Right lobe of liver (tissue), 6 donors: ENCODE measurements at regions not wholly inside any gene's neighbourhood (a gene's known extent, or its start where the extent isn't known, plus 50 kb on each side); places are given as distances from the start of the nearest gene placed in this dataset.

Source experiments
- ATAC-seq, 4 donors: fragments of 200-7000 bp; cut with Tn5 transposase; one replicate each; pipeline ENCODE4 v1.9.1; 2020; ENCODE audit warnings: mild to moderate bottlenecking in 4 of 4, moderate library complexity in 4 of 4
- DNase-seq, 3 donors: peaks; one replicate each; pipeline ENCODE4 v3.0.0-alpha.2; 2020
- H3K27ac ChIP-seq, 3 donors: fragments of 200-600 bp; one replicate each; pipeline ENCODE4 v1.8.0; 2022
- H3K27me3 ChIP-seq, 2 donors: fragments of 200-600 bp; one replicate each; pipeline ENCODE4 v1.8.0; 2022
- H3K36me3 ChIP-seq, 4 donors: fragments of 200-600 bp; sonication (generic) in 1 of 4; one replicate each; pipeline versions ENCODE4 v1.5.1 to v1.8.0; 2017 to 2022; ENCODE audit warnings: control low read depth in 1 of 4
- H3K4me1 ChIP-seq, 4 donors: fragments of 200-600 bp; sonication (generic) in 1 of 4; one replicate each; pipeline versions ENCODE4 v1.5.1 to v1.8.0; 2017 to 2022; ENCODE audit warnings: control low read depth in 1 of 4
- H3K4me3 ChIP-seq, 3 donors: fragments of 200-600 bp; one replicate each; pipeline ENCODE4 v1.8.0; 2022
- H3K9me3 ChIP-seq, 4 donors: fragments of 200-600 bp; sonication (generic) in 1 of 4; one replicate each; pipeline versions ENCODE4 v1.5.1 to v1.8.0; 2017 to 2022; ENCODE audit warnings: control low read depth in 1 of 4
- POLR2A ChIP-seq: fragments of 450-650 bp; IDR thresholded peaks from one replicate; pipeline ENCODE4 v1.6.1; 2017; ENCODE audit warnings: antibody characterized with exemption, mild to moderate bottlenecking
- WGBS: methylation state at CpG from one replicate; pipeline ENCODE4 v1.1.6; 2018; ENCODE audit warnings: low coverage, low lambda C conversion rate; ENCODE audit not compliant: insufficient coverage; ENCODE audit errors: missing lambda C conversion rate; 5-methylcytosine and 5-hydroxymethylcytosine counted together
- intact Hi-C, 2 donors: fragments of 100-400 bp; cut with DNase I; formaldehyde crosslinking; loops; one replicate each; pipeline versions ENCODE4 v1.11.2 to v1.14.1; 2022
- TF ChIP-seq, protein P1 (sequence below), 4 donors: fragments of 200-600 bp in 3 of 4; fragments of 450-650 bp in 1 of 4; IDR thresholded peaks; one replicate each; pipeline versions ENCODE4 v1.5.1 to v1.8.0; 2016 to 2022; ENCODE audit warnings: antibody characterized with exemption in 4 of 4, mild to moderate bottlenecking in 2 of 4
- donor health status: DM: no; HTN: yes; CAD: no.
- donor health status: DM: no; HTN: no; CAD: no.
- donor health status: DM: no; HTN: no; CAD: no.
- donor health status: DM: no; HTN: yes; CAD: no.
- donor health status: DM: no; HTN: yes; CAD: no.

DNA sequence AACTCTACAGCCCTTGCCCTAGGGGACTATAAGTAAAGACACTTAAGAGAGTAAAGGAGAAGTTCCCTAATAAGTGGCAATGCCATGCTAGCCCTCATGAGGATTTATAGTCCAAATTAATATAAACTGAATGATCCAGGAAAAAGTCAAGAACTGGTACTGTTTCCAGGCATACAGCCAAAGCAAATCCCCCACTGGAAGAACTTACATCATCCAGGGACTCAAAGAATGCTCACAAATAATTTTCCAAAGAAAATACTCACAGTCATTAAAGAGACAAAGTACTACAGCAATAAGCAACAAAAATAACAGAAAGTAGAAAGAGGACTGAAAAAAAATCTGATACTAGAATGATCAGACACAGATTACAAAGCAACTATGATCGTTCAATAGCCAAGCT lies 79.7 kb upstream of the RAP1B start:
- TF ChIP-seq, protein P1, sequence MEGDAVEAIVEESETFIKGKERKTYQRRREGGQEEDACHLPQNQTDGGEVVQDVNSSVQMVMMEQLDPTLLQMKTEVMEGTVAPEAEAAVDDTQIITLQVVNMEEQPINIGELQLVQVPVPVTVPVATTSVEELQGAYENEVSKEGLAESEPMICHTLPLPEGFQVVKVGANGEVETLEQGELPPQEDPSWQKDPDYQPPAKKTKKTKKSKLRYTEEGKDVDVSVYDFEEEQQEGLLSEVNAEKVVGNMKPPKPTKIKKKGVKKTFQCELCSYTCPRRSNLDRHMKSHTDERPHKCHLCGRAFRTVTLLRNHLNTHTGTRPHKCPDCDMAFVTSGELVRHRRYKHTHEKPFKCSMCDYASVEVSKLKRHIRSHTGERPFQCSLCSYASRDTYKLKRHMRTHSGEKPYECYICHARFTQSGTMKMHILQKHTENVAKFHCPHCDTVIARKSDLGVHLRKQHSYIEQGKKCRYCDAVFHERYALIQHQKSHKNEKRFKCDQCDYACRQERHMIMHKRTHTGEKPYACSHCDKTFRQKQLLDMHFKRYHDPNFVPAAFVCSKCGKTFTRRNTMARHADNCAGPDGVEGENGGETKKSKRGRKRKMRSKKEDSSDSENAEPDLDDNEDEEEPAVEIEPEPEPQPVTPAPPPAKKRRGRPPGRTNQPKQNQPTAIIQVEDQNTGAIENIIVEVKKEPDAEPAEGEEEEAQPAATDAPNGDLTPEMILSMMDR (IDR thresholded peaks at IDR 0.05), result no peak
- no peak for TF ChIP-seq POLR2A
- H3K27me3 ChIP-seq, result no peaks in the 10 kb centered on the region
- no peak overlapping the region for H3K4me3 ChIP-seq
- no peaks in the 10 kb centered on the region for H3K9me3 ChIP-seq
- DNase-seq (peak in 1 of 3 donors; percentile 64), ATAC-seq (peak; percentile 55 to 74 (median 64))
- H3K27ac ChIP-seq, result peak overlapping the region; percentile 35 to 85 (median 83)
- H3K36me3 ChIP-seq, result no peaks in the 10 kb centered on the region
- peaks cover 0 to 34% (median 13%) of the 10 kb centered on the region in 4 donors for H3K4me1 ChIP-seq
- WGBS, result 18% methylated on average over 1 of the region's 1 CpG
- intact Hi-C loops, result no loop called here

DNA sequence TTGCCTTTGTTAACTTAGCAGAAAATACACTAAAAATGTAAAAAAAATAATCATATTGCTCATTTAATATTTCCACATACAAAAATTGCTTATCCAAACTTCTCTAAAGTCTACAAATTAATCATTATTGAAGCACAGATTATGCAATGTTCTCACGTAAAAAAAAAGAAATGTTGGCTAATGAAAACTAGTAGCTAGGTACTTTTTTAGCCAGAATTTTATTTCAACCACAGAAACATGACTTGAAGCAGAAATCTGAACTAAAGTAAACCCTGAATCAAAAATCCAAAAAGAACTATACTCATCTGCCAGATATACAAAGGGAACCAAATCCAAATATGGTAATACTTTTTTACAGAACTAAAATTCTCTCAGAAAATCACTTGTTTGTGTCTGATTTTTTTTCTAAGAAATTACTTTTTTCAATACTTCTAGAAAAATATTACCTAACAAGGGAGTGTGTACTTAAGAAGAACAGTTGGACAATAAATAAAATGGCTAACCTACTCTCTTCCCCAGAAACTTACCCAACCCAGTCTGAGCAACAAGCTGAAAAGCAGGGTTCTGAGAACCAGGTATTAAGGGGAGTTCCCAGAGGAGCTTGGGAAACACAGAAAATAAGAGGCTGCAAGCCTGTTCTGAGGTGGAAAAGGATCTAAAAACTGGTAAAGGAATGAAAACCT lies 78.4 kb upstream of the RAP1B start:
- peak overlapping the region in 2 of 3 donors; percentile 23 to 27 for H3K4me3 ChIP-seq

DNA sequence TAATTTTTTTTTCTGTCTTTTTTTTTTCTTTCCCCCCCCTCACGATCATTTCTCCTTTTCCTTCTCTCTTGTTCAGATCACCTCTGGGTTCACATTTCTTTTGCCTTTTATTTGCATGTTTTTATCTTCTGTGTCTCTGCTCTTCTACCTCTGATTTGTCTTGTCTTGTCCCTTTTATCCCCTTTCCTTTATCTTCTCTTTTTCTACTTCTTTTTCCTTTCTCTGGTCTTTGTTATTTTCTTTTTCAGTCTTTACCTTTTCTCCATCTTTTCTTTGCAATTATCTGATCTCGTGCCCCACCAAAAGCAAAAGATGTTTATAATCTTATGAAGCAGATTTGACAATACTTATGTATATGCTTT lies 77.8 kb upstream of the RAP1B start:
- intact Hi-C loops, result no loop called here
- Histone ChIP-seq H3K9me3 (no peaks in the 10 kb centered on the region), H3K4me1 (peaks cover 0 to 34% (median 13%) of the 10 kb centered on the region in 4 donors), H3K36me3 (no peaks in the 10 kb centered on the region), H3K27me3 (no peaks in the 10 kb centered on the region), H3K4me3 (peak overlapping the region in 2 of 3 donors; percentile 23 to 27), H3K27ac (peak overlapping the region; percentile 43 to 85 (median 83))
- no peak for DNase-seq
- ATAC-seq, result peak in 1 of 4 donors; percentile 5
- 33% methylated on average over 2 of the region's 2 CpGs for WGBS
- TF ChIP-seq POLR2A, result no peak
- TF ChIP-seq, protein P1 (IDR thresholded peaks at IDR 0.05), result no peak

More for the DNA sequence above, 78.4 kb upstream of the RAP1B start:
- DNase-seq (no peak), ATAC-seq (peak; percentile 64 to 79 (median 71))
- Histone ChIP-seq H3K9me3 (no peaks in the 10 kb centered on the region), H3K27ac (peak overlapping the region; percentile 43 to 85 (median 83)), H3K4me1 (peaks cover 0 to 34% (median 13%) of the 10 kb centered on the region in 4 donors), H3K27me3 (no peaks in the 10 kb centered on the region), H3K36me3 (no peaks in the 10 kb centered on the region)
- no peak for TF ChIP-seq POLR2A
- TF ChIP-seq, protein P1 (IDR thresholded peaks at IDR 0.05), result no peak
- 15% methylated on average over 1 of the region's 1 CpG for WGBS
- intact Hi-C loops, result no loop called here

DNA sequence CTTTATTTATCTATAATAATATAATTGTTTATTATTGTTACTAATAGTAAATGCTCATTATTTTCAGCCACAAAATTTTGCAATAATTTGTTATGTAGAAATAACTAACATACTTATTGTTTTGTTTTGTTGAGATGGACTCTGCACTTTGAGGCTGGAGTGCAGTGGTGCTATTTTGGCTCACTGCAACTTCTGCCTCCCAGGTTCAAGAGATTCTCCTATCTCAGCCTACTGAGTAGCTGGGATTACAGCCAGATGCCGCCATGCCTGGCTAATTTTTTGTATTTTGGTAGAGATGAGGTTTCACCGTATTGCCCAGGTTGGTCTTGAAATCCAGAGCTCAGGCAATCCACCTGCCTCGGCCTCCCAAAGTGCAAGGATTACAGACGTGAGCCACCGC lies 76.6 kb upstream of the RAP1B start:
- WGBS, result 47% methylated on average over 5 of the region's 5 CpGs

More for the DNA sequence above, 76.6 kb upstream of the RAP1B start:
- DNase-seq, result peak in 1 of 3 donors; percentile 56
- Histone ChIP-seq H3K27ac (peak overlapping the region in 2 of 3 donors; percentile 83 to 85), H3K4me1 (peaks cover 0 to 42% (median 13%) of the 10 kb centered on the region in 4 donors), H3K4me3 (peak overlapping the region in 2 of 3 donors; percentile 23 to 27), H3K9me3 (no peaks in the 10 kb centered on the region), H3K27me3 (no peaks in the 10 kb centered on the region), H3K36me3 (no peaks in the 10 kb centered on the region)
- intact Hi-C loops, result no loop called here
- TF ChIP-seq, protein P1 (IDR thresholded peaks at IDR 0.05), result no peak
- TF ChIP-seq POLR2A, result no peak
- ATAC-seq, result peak in 3 of 4 donors; percentile 15 to 65 (median 27)
